HCT116 (cell line): ENCODE measurements at regions not wholly inside any gene's neighbourhood (a gene's known extent, or its start where the extent isn't known, plus 50 kb on each side); places are given as distances from the start of the nearest gene placed in this dataset.

Experiments used
- ATF3 ChIP-seq: IDR thresholded peaks from 2 replicates; pipeline ENCODE4 v1.6.1; 2012
- CTCF ChIP-seq, 3 experiments: fragments of 200-600 bp in 1 of 3; sonication (generic) in 1 of 3; IDR thresholded peaks in 2 of 3; conservative IDR thresholded peaks in 1 of 3; 2 replicates each; pipeline ENCODE4 v1.5.1; 2012 to 2017; ENCODE audit warnings: low read depth in 2 of 3, low read length in 2 of 3, antibody characterized with exemption in 1 of 3, borderline replicate concordance in 1 of 3, control low read depth in 1 of 3, mild to moderate bottlenecking in 1 of 3, mixed read lengths in 1 of 3, mixed run types in 1 of 3, moderate library complexity in 1 of 3; ENCODE audit not compliant: insufficient read depth in 1 of 3
- ELF1 ChIP-seq: IDR thresholded peaks from 2 replicates; pipeline ENCODE4 v1.6.1; 2012; ENCODE audit warnings: low read depth, borderline replicate concordance
- EZH2 ChIP-seq: fragments of 200-600 bp; sonication (generic); IDR thresholded peaks from 2 replicates; pipeline ENCODE4 v1.6.1; 2017; ENCODE audit warnings: antibody characterized with exemption, mixed run types
- JUND ChIP-seq: IDR thresholded peaks from 2 replicates; pipeline ENCODE4 v1.6.1; 2012
- POLR2A ChIP-seq: IDR thresholded peaks from 2 replicates; pipeline ENCODE4 v1.7.0; 2011; ENCODE audit warnings: borderline replicate concordance; ENCODE audit not compliant: insufficient read depth, insufficient read length; ENCODE audit errors: extremely low read depth
- POLR2AphosphoS5 ChIP-seq: IDR thresholded peaks from 2 replicates; pipeline ENCODE4 v1.6.1; 2011; ENCODE audit warnings: mild to moderate bottlenecking, low read depth, low read length, moderate library complexity
- RAD21 ChIP-seq: IDR thresholded peaks from 2 replicates; pipeline ENCODE4 v1.6.1; 2012; ENCODE audit warnings: low read depth, mild to moderate bottlenecking
- SP1 ChIP-seq: IDR thresholded peaks from 2 replicates; pipeline ENCODE4 v1.6.1; 2012; ENCODE audit warnings: low read depth
- SRF ChIP-seq: IDR thresholded peaks from 2 replicates; pipeline ENCODE4 v1.6.1; 2012; ENCODE audit warnings: low read depth
- ZNF274 ChIP-seq: fragments of 200-500 bp; sonication (Bioruptor generic); IDR thresholded peaks from 2 replicates; pipeline ENCODE4 v1.6.1; 2014; ENCODE audit warnings: mild to moderate bottlenecking, low read depth, low read length, inconsistent platforms

- TF ChIP-seq SP1 (no peak), CTCF (IDR thresholded peaks at IDR 0.05 in 2 of 3, conservative IDR thresholded peaks at IDR 0.05 in 1 of 3; ENCODE audit: borderline replicate concordance in 1 of 3, insufficient read depth in 1 of 3, low read depth in 2 of 3, low read length in 2 of 3) (no peak), POLR2A (no peak), JUND (no peak), ELF1 (no peak), POLR2AphosphoS5 (no peak), EZH2 (no peak), RAD21 (no peak), ZNF274 (no peak), SRF (no peak), ATF3 (no peak)
Measured at GRCh38 chr1:95951371-95952102, 717.5 kb downstream of the RWDD3 start.
